Effector memory CD4-positive, alpha-beta T cell (primary cell): ENCODE measurements at regions not wholly inside any gene's neighbourhood (a gene's known extent, or its start where the extent isn't known, plus 50 kb on each side); places are given as distances from the start of the nearest gene placed in this dataset.

Experiments used
- DNase-seq, 3 donors: peaks; one replicate each; pipeline ENCODE4 v3.0.0-alpha.2; 2020
- H3K27ac ChIP-seq: 2 replicates; pipeline ENCODE4 v1.7.0; 2013; ENCODE audit warnings: mild to moderate bottlenecking, low read length, moderate library complexity; ENCODE audit not compliant: insufficient read depth, poor library complexity, severe bottlenecking
- H3K27me3 ChIP-seq: replicated peaks from 2 replicates; pipeline ENCODE4 v1.7.0; 2013; ENCODE audit warnings: mild to moderate bottlenecking, low read length; ENCODE audit not compliant: insufficient read depth, control insufficient read depth, poor library complexity, severe bottlenecking
- H3K36me3 ChIP-seq: 2 replicates; pipeline ENCODE4 v1.7.0; 2013; ENCODE audit warnings: mild to moderate bottlenecking, low read length, moderate library complexity; ENCODE audit not compliant: control insufficient read depth, insufficient read depth
- H3K4me1 ChIP-seq: 2 replicates; pipeline ENCODE4 v1.7.0; 2013; ENCODE audit warnings: low read length, mild to moderate bottlenecking; ENCODE audit not compliant: control insufficient read depth, insufficient read depth, poor library complexity, severe bottlenecking
- H3K4me3 ChIP-seq: 2 replicates; pipeline ENCODE4 v1.7.0; 2013; ENCODE audit warnings: low read length, low read depth, mild to moderate bottlenecking; ENCODE audit not compliant: insufficient read depth, poor library complexity, severe bottlenecking
- H3K9me3 ChIP-seq: 2 replicates; pipeline ENCODE4 v1.7.0; 2013; ENCODE audit warnings: mild to moderate bottlenecking, low read length, moderate library complexity; ENCODE audit not compliant: control insufficient read depth

DNA sequence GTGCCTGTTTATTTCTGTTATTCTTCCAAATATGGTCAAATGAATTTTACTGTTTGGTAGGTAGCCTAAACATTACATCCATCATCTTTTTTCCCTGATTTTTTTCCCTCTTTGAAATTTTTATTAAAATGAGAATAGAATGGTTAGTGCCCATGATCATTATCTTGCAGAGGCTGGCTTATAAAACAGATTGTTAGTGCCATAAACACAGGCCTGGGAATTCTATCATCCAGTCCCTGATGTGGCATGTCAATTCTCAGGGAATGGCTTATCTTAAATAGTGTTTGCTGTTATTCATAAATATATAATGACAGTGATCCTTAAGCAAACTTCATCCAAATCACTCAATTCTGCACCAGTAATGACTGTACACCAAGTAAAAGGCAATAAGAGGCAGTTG, 207.3 kb downstream of the TUSC7 start:
- no peak overlapping the region for H3K4me3 ChIP-seq

DNA sequence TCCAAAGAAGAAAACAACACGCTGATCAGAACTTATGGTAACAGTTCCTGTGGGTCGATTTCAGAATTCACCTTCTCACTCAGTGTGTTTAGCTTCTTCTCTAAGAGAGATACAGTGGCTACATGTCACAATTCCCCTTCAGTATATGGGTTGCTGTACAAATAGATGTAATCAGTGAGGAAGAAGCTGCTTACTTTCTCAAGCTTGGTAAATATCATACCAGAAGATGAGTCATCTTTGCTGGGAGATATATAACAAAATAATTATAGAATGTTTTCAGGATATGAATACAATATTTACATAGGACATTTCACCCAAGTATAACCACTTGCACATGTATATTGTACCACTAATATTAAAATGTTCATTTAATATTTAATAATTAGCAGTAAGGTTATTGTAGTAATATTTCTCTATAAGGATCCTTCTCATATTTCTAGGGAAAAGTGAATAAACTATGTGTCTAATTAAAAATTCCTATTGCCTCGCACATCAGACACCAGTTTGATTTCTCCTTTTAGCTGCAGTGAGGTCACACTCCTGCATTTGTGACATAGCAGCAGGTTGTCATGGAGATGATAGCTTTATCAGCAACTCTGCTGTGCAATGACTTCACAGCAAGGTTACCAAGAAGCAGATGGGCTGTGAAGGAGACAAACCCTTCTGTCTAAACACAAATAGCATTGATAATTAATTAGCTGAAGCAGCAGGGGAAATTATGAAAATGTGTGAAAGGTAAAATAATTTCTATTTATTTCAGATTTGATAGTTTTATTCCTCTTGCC, 211.4 kb downstream of the TUSC7 start:
- H3K27me3 ChIP-seq: no peaks in the 10 kb centered on the region
- H3K27ac ChIP-seq: no peak overlapping the region
- DNase-seq: no peak
- no peaks in the 10 kb centered on the region for H3K4me1 ChIP-seq
- no peaks in the 10 kb centered on the region for H3K9me3 ChIP-seq
- no peak overlapping the region for H3K4me3 ChIP-seq
- H3K36me3 ChIP-seq: no peaks in the 10 kb centered on the region

More for the DNA sequence above, 207.3 kb downstream of the TUSC7 start:
- Histone ChIP-seq H3K27me3 (no peaks in the 10 kb centered on the region), H3K9me3 (no peaks in the 10 kb centered on the region), H3K36me3 (no peaks in the 10 kb centered on the region), H3K4me1 (no peaks in the 10 kb centered on the region), H3K27ac (no peak overlapping the region)
- no peak for DNase-seq

DNA sequence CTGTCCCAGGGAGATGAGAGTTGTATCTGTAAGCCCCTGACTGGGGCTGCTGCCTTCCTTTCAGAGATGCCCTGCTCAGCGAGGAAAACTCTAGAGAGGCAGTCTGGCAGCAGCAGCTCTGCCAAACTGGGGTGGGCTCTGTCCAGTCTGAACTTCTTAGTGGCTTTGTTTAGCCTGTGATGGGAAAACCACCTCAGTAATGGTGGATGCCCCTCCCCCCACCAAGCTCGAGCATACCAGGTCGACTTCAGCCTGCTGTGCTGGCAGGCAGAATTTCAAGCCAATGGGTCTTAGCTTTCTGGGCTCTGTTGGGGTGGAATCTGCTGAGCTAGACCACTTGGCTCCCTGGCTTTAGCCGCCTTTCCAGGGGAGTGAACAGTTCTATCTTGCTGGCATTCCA, 218.3 kb downstream of the TUSC7 start:
- Histone ChIP-seq H3K27ac (no peak overlapping the region), H3K4me1 (no peaks in the 10 kb centered on the region), H3K4me3 (no peak overlapping the region), H3K27me3 (no peaks in the 10 kb centered on the region), H3K36me3 (no peaks in the 10 kb centered on the region), H3K9me3 (no peaks in the 10 kb centered on the region)
- DNase-seq: no peak

DNA sequence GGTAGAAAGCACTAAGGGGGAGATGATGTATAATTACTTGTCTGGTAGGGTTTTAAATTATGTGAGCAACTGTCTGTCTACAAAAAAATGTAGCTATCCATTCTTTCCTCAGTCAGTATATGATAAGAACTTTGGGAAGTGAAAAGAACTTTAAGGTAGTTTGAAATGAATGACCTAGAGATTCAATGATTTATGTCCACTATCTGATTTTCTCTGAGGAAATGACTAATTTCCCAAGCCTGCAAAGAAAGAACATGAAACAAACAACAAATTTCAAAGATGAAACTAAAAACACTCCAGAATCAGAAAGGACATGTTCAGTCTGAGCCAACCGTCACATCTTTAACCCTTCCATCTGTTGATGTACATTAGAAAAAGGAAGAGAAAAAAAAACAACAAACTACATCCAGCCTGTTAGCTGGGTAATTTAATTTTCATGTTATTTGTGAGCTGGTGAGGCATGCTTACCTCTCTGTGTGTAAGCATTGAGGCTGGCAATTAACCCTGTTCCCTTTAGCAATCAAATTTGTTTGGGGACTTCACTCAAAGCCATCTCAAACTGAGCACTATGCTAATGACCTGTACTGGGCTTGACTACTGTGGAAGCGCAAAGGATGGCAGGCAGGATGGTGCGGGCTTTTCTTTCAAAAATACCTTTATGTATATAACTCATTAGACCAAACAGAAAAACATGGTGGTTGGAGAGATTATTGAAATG, 220.1 kb downstream of the TUSC7 start:
- Histone ChIP-seq H3K27ac (no peak overlapping the region), H3K36me3 (no peaks in the 10 kb centered on the region), H3K4me3 (no peak overlapping the region), H3K4me1 (no peaks in the 10 kb centered on the region), H3K9me3 (no peaks in the 10 kb centered on the region), H3K27me3 (no peaks in the 10 kb centered on the region)
- no peak for DNase-seq

DNA sequence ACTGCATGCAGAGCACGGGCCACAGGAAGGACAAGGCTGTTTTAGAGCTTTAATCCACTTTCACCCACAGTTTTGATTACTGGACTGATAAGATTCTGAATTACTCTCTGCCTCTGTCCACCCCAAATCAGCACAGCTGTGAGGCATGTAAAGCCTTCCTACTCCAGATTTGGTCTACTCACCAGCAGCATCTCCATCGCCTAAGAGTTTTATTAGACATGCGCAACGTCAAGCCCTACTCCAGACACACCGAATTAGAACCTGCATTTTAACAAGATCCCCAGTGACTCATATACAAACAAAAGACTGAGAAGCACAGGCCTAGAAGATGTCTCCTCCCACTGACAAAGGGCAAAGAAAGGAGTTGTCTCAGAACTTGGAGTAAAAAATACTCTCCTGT, 221.2 kb downstream of the TUSC7 start:
- no peaks in the 10 kb centered on the region for H3K27me3 ChIP-seq
- H3K4me1 ChIP-seq: no peaks in the 10 kb centered on the region
- H3K27ac ChIP-seq: no peak overlapping the region
- H3K4me3 ChIP-seq: no peak overlapping the region
- no peaks in the 10 kb centered on the region for H3K9me3 ChIP-seq
- DNase-seq: no peak
- no peaks in the 10 kb centered on the region for H3K36me3 ChIP-seq

DNA sequence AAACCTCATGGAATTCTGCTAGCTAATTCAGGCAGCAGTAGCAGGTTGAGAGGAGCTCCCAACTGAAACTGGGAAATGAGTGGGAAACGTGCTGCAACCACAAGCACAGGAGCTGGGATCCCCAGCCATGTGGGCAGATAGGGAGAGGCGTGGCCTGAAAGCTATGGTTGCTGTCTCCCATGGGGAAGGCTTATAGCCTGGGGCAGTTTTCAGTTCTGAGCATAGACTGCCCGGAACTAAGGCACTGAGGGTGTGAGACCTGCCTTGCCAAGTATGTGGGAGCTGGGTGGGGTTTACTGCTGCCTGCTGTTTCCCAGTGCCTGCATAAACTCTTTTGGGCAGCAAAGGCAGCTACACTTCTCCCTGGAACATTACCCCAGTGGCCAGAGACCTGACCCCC, 229.5 kb downstream of the TUSC7 start:
- no peaks in the 10 kb centered on the region for H3K36me3 ChIP-seq
- no peak for DNase-seq
- H3K27me3 ChIP-seq: no peaks in the 10 kb centered on the region
- H3K9me3 ChIP-seq: no peaks in the 10 kb centered on the region
- no peaks in the 10 kb centered on the region for H3K4me1 ChIP-seq
- H3K27ac ChIP-seq: no peak overlapping the region
- H3K4me3 ChIP-seq: no peak overlapping the region

DNA sequence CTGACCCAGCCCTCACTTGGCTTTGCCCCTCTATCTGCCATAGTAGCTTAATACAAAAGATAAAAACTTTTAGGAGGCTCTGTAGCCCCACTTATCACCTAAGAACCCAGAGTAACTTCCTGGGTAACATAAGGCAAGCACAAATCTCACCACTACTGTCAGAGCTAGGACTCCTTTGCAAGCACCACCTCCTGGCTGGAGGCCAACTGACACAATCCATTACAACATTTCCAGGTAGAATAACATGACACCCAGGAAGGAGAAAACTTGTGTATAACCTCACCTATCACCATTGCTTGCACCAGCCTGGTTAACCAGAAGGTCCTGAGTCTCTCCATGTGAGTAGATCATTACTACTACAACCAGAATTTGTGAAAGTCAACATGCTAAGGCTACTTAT, 230.0 kb downstream of the TUSC7 start:
- Histone ChIP-seq H3K36me3 (no peaks in the 10 kb centered on the region), H3K27me3 (no peaks in the 10 kb centered on the region), H3K4me1 (no peaks in the 10 kb centered on the region), H3K4me3 (no peak overlapping the region), H3K9me3 (no peaks in the 10 kb centered on the region), H3K27ac (no peak overlapping the region)
- DNase-seq: no peak

DNA sequence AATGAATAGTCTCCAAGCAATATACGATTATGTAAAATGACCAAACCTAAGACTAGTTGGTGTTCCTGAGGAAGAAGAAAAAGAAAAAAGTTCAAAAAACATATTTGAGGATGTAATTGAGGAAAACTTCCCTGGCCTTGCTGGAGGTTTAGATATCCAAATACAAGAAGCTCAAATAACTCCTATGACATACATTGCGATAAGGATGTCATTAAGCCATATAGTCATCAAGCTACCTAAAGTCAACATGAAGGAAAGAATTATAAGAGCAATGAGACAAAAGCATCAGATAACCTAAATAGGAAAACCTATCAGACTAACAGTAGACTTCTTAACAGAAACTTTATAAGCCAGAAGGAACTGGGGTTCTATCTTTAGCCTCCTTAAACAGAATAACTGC, 231.1 kb downstream of the TUSC7 start:
- Histone ChIP-seq H3K4me3 (no peak overlapping the region), H3K27me3 (no peaks in the 10 kb centered on the region), H3K27ac (no peak overlapping the region), H3K9me3 (no peaks in the 10 kb centered on the region), H3K4me1 (no peaks in the 10 kb centered on the region), H3K36me3 (no peaks in the 10 kb centered on the region)
- no peak for DNase-seq

DNA sequence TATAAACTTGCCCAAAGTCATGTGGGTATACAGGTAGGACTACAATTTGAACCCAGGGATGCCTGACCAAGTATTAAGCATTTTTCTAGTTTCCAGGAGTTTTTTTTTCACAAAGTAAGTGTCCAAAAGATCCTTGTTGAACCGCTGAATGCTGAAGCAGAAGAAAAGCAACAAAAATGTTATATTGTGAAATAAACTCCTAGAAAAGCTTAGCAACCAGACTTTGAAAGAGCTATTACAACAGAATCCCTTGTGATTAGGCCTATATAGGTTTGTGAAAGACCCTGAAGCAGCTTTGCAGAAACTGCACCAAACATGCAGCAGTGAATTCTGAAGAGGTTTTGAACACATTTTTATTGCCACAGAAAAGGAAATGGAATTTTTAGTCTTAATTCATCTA, 236.8 kb downstream of the TUSC7 start:
- Histone ChIP-seq H3K4me3 (no peak overlapping the region), H3K36me3 (no peaks in the 10 kb centered on the region)
- no peak for DNase-seq

DNA sequence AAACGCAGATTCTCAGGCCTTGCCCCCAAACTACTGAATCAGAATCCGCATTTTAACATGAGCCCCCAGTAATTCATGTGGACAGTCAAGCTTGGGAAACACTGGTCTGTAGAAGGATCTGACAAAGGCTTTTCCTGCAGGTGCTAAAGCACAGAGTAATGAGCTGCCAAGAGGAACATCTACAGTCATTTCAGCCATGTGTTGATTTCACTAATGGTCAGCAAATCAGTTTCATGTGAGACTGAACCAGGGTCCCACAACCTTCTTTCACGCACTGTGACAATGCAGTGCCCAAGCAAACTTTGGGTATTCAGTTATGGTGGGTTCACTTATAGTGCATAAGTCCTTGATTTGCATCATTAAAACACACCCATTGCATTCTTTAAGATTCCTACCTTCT, 237.6 kb downstream of the TUSC7 start:
- no peaks in the 10 kb centered on the region for H3K36me3 ChIP-seq
- DNase-seq: no peak
- no peaks in the 10 kb centered on the region for H3K4me1 ChIP-seq
- no peak overlapping the region for H3K4me3 ChIP-seq
- H3K27ac ChIP-seq: no peak overlapping the region
- H3K27me3 ChIP-seq: no peaks in the 10 kb centered on the region
- no peaks in the 10 kb centered on the region for H3K9me3 ChIP-seq

More for the DNA sequence above, 236.8 kb downstream of the TUSC7 start:
- Histone ChIP-seq H3K27me3 (no peaks in the 10 kb centered on the region), H3K4me1 (no peaks in the 10 kb centered on the region), H3K9me3 (no peaks in the 10 kb centered on the region), H3K27ac (no peak overlapping the region)
